ENCODE measurements at regions not wholly inside any gene's neighbourhood (a gene's known extent, or its start where the extent isn't known, plus 50 kb on each side); places are given as distances from the start of the nearest gene placed in this dataset.

GRCh38 chr10:128419466-128420019 lies 293.3 kb upstream of the MKI67 start:
- TF ChIP-seq CTCF (IDR thresholded peaks at IDR 0.05; ENCODE audit: low read depth, low read length, poor library complexity, severe bottlenecking) (no peak), EZH2phosphoT487 (IDR thresholded peaks at IDR 0.05; ENCODE audit: borderline replicate concordance, low read length) (no peak)

Measured in DOHH2 (cell line).